CD4-positive, CD25-positive, alpha-beta regulatory T cell (primary cell): ENCODE measurements at regions not wholly inside any gene's neighbourhood (a gene's known extent, or its start where the extent isn't known, plus 50 kb on each side); places are given as distances from the start of the nearest gene placed in this dataset.

ENCODE experiments used
- ATAC-seq, 2 donors: fragments of 150-1000 bp; cut with Tn5 transposase; one replicate each; pipeline ENCODE4 v1.10.0; 2021; ENCODE audit warnings: low read depth in 2 of 2, moderate number of reproducible peaks in 2 of 2, moderate library complexity in 1 of 2
- DNase-seq, 3 donors: peaks; one replicate each; pipeline versions ENCODE4 v3.0.0 to v3.0.0-alpha.2; 2012 to 2022; ENCODE audit warnings: mixed read lengths in 1 of 3
- H3K27ac ChIP-seq: one replicate; pipeline ENCODE4 v1.7.0; 2013; ENCODE audit warnings: mild to moderate bottlenecking, low read length; ENCODE audit not compliant: insufficient read depth, poor library complexity, severe bottlenecking
- H3K27me3 ChIP-seq: one replicate; pipeline ENCODE4 v1.7.0; 2013; ENCODE audit warnings: low read length; ENCODE audit not compliant: control insufficient read depth, insufficient read depth
- H3K36me3 ChIP-seq: one replicate; pipeline ENCODE4 v1.7.0; 2013; ENCODE audit warnings: mild to moderate bottlenecking, low read length, moderate library complexity; ENCODE audit not compliant: control insufficient read depth, insufficient read depth
- H3K4me1 ChIP-seq: 2 replicates; pipeline ENCODE4 v1.7.0; 2013; ENCODE audit warnings: mild to moderate bottlenecking, low read length; ENCODE audit not compliant: insufficient read depth, control insufficient read depth, poor library complexity, severe bottlenecking
- H3K4me3 ChIP-seq: one replicate; pipeline ENCODE4 v1.7.0; 2013; ENCODE audit warnings: low read depth, mild to moderate bottlenecking, low read length, moderate library complexity
- H3K9me3 ChIP-seq, 2 experiments: 1 replicate in 1 of 2; 2 replicates in 1 of 2; pipeline ENCODE4 v1.7.0; 2013; ENCODE audit warnings: low read length in 2 of 2, mild to moderate bottlenecking in 1 of 2, moderate library complexity in 1 of 2; ENCODE audit not compliant: control insufficient read depth in 2 of 2
- H3K27ac Mint-ChIP-seq, 3 donors: one replicate each; pipeline ENCODE4 v1.8.0; 2020 to 2022; ENCODE audit warnings: mild to moderate bottlenecking in 3 of 3, mixed read lengths in 3 of 3, moderate library complexity in 2 of 3
- H3K27me3 Mint-ChIP-seq: one replicate; pipeline ENCODE4 v1.8.0; 2022; ENCODE audit warnings: mild to moderate bottlenecking, mixed read lengths
- H3K36me3 Mint-ChIP-seq: one replicate; pipeline ENCODE4 v1.8.0; 2020; ENCODE audit warnings: mixed read lengths
- H3K4me1 Mint-ChIP-seq, 4 donors: one replicate each; pipeline ENCODE4 v1.8.0; 2020 to 2022; ENCODE audit warnings: mixed read lengths in 4 of 4, mild to moderate bottlenecking in 1 of 4
- H3K4me3 Mint-ChIP-seq, 4 donors: one replicate each; pipeline ENCODE4 v1.8.0; 2020 to 2022; ENCODE audit warnings: mild to moderate bottlenecking in 4 of 4, mixed read lengths in 4 of 4, moderate library complexity in 3 of 4
- H3K9me3 Mint-ChIP-seq, 7 donors: one replicate each; pipeline ENCODE4 v1.8.0; 2020 to 2022; ENCODE audit warnings: mixed read lengths in 7 of 7, mild to moderate bottlenecking in 3 of 7, moderate library complexity in 2 of 7

- Histone ChIP-seq H3K4me1 (no peaks in the 10 kb centered on the region), H3K36me3 (no peaks in the 10 kb centered on the region), H3K4me3 (no peak overlapping the region), H3K9me3 (peaks cover 0 to 7% of the 10 kb centered on the region in 2 experiments), H3K27ac (no peak overlapping the region), H3K27me3 (no peaks in the 10 kb centered on the region)
- no peak overlapping the region for H3K4me3 Mint-ChIP-seq
- DNase-seq (no peak), ATAC-seq (no peak)
- no peak overlapping the region for H3K27ac Mint-ChIP-seq
- H3K4me1 Mint-ChIP-seq, result no peaks in the 10 kb centered on the region
- no peaks in the 10 kb centered on the region for H3K27me3 Mint-ChIP-seq
- H3K36me3 Mint-ChIP-seq, result no peaks in the 10 kb centered on the region
- peaks cover 4 to 17% (median 14%) of the 10 kb centered on the region in 7 donors for H3K9me3 Mint-ChIP-seq
Measured at GRCh38 chr1:190708418-190709057, 230.9 kb upstream of the BRINP3 start.

GRCh38 chr1:190711069-190711468, 233.4 kb upstream of the BRINP3 start:
- H3K4me1 ChIP-seq, result no peaks in the 10 kb centered on the region
- peaks cover 0 to 13% (median 10%) of the 10 kb centered on the region in 7 donors for H3K9me3 Mint-ChIP-seq
- no peak for DNase-seq
- no peak overlapping the region for H3K27ac Mint-ChIP-seq
- H3K9me3 ChIP-seq, result peaks cover 0 to 4% of the 10 kb centered on the region in 2 experiments
- H3K4me3 ChIP-seq, result no peak overlapping the region
- ATAC-seq, result no peak
- no peaks in the 10 kb centered on the region for H3K27me3 ChIP-seq
- H3K4me1 Mint-ChIP-seq, result no peaks in the 10 kb centered on the region
- H3K4me3 Mint-ChIP-seq, result no peak overlapping the region
- no peak overlapping the region for H3K27ac ChIP-seq
- H3K36me3 Mint-ChIP-seq, result no peaks in the 10 kb centered on the region
- H3K27me3 Mint-ChIP-seq, result no peaks in the 10 kb centered on the region
- no peaks in the 10 kb centered on the region for H3K36me3 ChIP-seq

GRCh38 chr1:190717055-190717454, 239.4 kb upstream of the BRINP3 start:
- no peak for DNase-seq
- Histone ChIP-seq H3K27ac (no peak overlapping the region), H3K9me3 (peaks cover 0 to 4% of the 10 kb centered on the region in 2 experiments), H3K27me3 (no peaks in the 10 kb centered on the region), H3K4me3 (no peak overlapping the region), H3K36me3 (no peaks in the 10 kb centered on the region), H3K4me1 (no peaks in the 10 kb centered on the region)
- H3K27ac Mint-ChIP-seq, result no peak overlapping the region
- H3K9me3 Mint-ChIP-seq, result peaks cover 0 to 11% (median 7%) of the 10 kb centered on the region in 7 donors
- H3K4me1 Mint-ChIP-seq, result no peaks in the 10 kb centered on the region
- no peak overlapping the region for H3K4me3 Mint-ChIP-seq
- no peaks in the 10 kb centered on the region for H3K27me3 Mint-ChIP-seq
- ATAC-seq, result no peak
- H3K36me3 Mint-ChIP-seq, result no peaks in the 10 kb centered on the region

- no peak for DNase-seq
- H3K27me3 Mint-ChIP-seq, result no peaks in the 10 kb centered on the region
- peaks cover 0 to 8% (median 1%) of the 10 kb centered on the region in 7 donors for H3K9me3 Mint-ChIP-seq
- H3K27me3 ChIP-seq, result no peaks in the 10 kb centered on the region
- no peak for ATAC-seq
- H3K27ac Mint-ChIP-seq, result no peak overlapping the region
- no peak overlapping the region for H3K4me3 ChIP-seq
- H3K4me1 Mint-ChIP-seq, result no peaks in the 10 kb centered on the region
- H3K9me3 ChIP-seq, result no peaks in the 10 kb centered on the region
- H3K4me3 Mint-ChIP-seq, result no peak overlapping the region
- no peak overlapping the region for H3K27ac ChIP-seq
- no peaks in the 10 kb centered on the region for H3K4me1 ChIP-seq
- no peaks in the 10 kb centered on the region for H3K36me3 ChIP-seq
- no peaks in the 10 kb centered on the region for H3K36me3 Mint-ChIP-seq
Measured at GRCh38 chr1:190736971-190737590, 259.4 kb upstream of the BRINP3 start.

- Mint-ChIP-seq H3K4me1 (no peaks in the 10 kb centered on the region), H3K36me3 (no peaks in the 10 kb centered on the region), H3K9me3 (peaks cover 0 to 8% (median 1%) of the 10 kb centered on the region in 7 donors), H3K4me3 (no peak overlapping the region), H3K27ac (no peak overlapping the region), H3K27me3 (no peaks in the 10 kb centered on the region)
- no peak for ATAC-seq
- DNase-seq, result no peak
- Histone ChIP-seq H3K4me1 (no peaks in the 10 kb centered on the region), H3K27me3 (no peaks in the 10 kb centered on the region), H3K9me3 (no peaks in the 10 kb centered on the region), H3K27ac (no peak overlapping the region), H3K36me3 (no peaks in the 10 kb centered on the region), H3K4me3 (no peak overlapping the region)
Measured at GRCh38 chr1:190738317-190738716, 260.7 kb upstream of the BRINP3 start.

GRCh38 chr1:190739926-190740325, 262.3 kb upstream of the BRINP3 start:
- Histone ChIP-seq H3K27me3 (no peaks in the 10 kb centered on the region), H3K4me3 (no peak overlapping the region), H3K9me3 (no peaks in the 10 kb centered on the region), H3K4me1 (no peaks in the 10 kb centered on the region), H3K36me3 (no peaks in the 10 kb centered on the region), H3K27ac (no peak overlapping the region)
- no peaks in the 10 kb centered on the region for H3K36me3 Mint-ChIP-seq
- DNase-seq, result no peak
- no peak overlapping the region for H3K4me3 Mint-ChIP-seq
- H3K27me3 Mint-ChIP-seq, result no peaks in the 10 kb centered on the region
- no peak for ATAC-seq
- H3K4me1 Mint-ChIP-seq, result no peaks in the 10 kb centered on the region
- no peak overlapping the region for H3K27ac Mint-ChIP-seq
- H3K9me3 Mint-ChIP-seq, result peaks cover 0 to 13% (median 4%) of the 10 kb centered on the region in 7 donors

- Histone ChIP-seq H3K36me3 (no peaks in the 10 kb centered on the region), H3K27ac (no peak overlapping the region), H3K4me1 (no peaks in the 10 kb centered on the region), H3K27me3 (no peaks in the 10 kb centered on the region), H3K9me3 (no peaks in the 10 kb centered on the region), H3K4me3 (no peak overlapping the region)
- DNase-seq (no peak), ATAC-seq (no peak)
- no peak overlapping the region for H3K27ac Mint-ChIP-seq
- H3K4me3 Mint-ChIP-seq, result no peak overlapping the region
- no peaks in the 10 kb centered on the region for H3K4me1 Mint-ChIP-seq
- peaks cover 0 to 9% (median 4%) of the 10 kb centered on the region in 7 donors for H3K9me3 Mint-ChIP-seq
- H3K36me3 Mint-ChIP-seq, result no peaks in the 10 kb centered on the region
- H3K27me3 Mint-ChIP-seq, result no peaks in the 10 kb centered on the region
Measured at GRCh38 chr1:190747704-190748103, 270.0 kb upstream of the BRINP3 start.

GRCh38 chr1:190752131-190752530, 274.5 kb upstream of the BRINP3 start:
- no peak overlapping the region for H3K4me3 Mint-ChIP-seq
- DNase-seq (no peak), ATAC-seq (no peak)
- peaks cover 0 to 3% of the 10 kb centered on the region in 2 experiments for H3K9me3 ChIP-seq
- H3K36me3 Mint-ChIP-seq, result no peaks in the 10 kb centered on the region
- H3K36me3 ChIP-seq, result no peaks in the 10 kb centered on the region
- no peak overlapping the region for H3K27ac Mint-ChIP-seq
- H3K27me3 ChIP-seq, result no peaks in the 10 kb centered on the region
- no peak overlapping the region for H3K4me3 ChIP-seq
- H3K27me3 Mint-ChIP-seq, result no peaks in the 10 kb centered on the region
- no peaks in the 10 kb centered on the region for H3K4me1 ChIP-seq
- H3K4me1 Mint-ChIP-seq, result no peaks in the 10 kb centered on the region
- H3K27ac ChIP-seq, result no peak overlapping the region
- H3K9me3 Mint-ChIP-seq, result peaks cover 0 to 4% (median 3%) of the 10 kb centered on the region in 7 donors
